A549 (cell line): ENCODE measurements at regions not wholly inside any gene's neighbourhood (a gene's known extent, or its start where the extent isn't known, plus 50 kb on each side); places are given as distances from the start of the nearest gene placed in this dataset.

ENCODE experiments used
- ATAC-seq, 2 experiments: fragments of 200-7000 bp in 1 of 2; fragments of >200 bp in 1 of 2; cut with Nextera tagmentation in 1 of 2; cut with Tn5 transposase in 1 of 2; 3 replicates each; pipeline versions ENCODE4 v1.8.0 to v1.9.1; 2018 to 2020; ENCODE audit warnings: mild to moderate bottlenecking in 1 of 2, moderate library complexity in 1 of 2
- CTCF ChIA-PET: fragments of 300-600 bp; sonication (Branson Sonifier 250); formaldehyde crosslinking; extraction: SDS; loops from one replicate; lab custom pipeline; 2021; ENCODE audit warnings: antibody characterized with exemption, inconsistent platforms; lab: Yijun Ruan, JAX
- POLR2A ChIA-PET: fragments of 350-600 bp; formaldehyde crosslinking; extraction: SDS; loops from one replicate; lab custom pipeline; 2021; ENCODE audit warnings: antibody characterized with exemption, inconsistent platforms; lab: Yijun Ruan, JAX
- DNase-seq, 2 experiments: peaks; one replicate each; pipeline versions ENCODE4 v3.0.0 to v3.0.0-alpha.2; 2011 to 2016; ENCODE audit warnings: low read depth in 1 of 2, low spot score in 1 of 2
- FAIRE-seq: peaks from 2 replicates; lab custom pipeline; 2011; peaks lifted over from hg19 to GRCh38; lab: Jason Lieb, UNC
- H3K27ac ChIP-seq, 2 experiments: fragments of >200 bp; sonication (Bioruptor Twin); formaldehyde crosslinking; 3 replicates each; pipeline ENCODE4 v1.5.1; 2016 to 2017
- H3K4me1 ChIP-seq: fragments of >200 bp; sonication (Bioruptor Twin); formaldehyde crosslinking; 3 replicates; pipeline ENCODE4 v1.6.1; 2016
- H3K4me2 ChIP-seq: fragments of >200 bp; sonication (Bioruptor Twin); formaldehyde crosslinking; 3 replicates; pipeline ENCODE4 v1.6.1; 2016
- H3K4me3 ChIP-seq: fragments of >200 bp; sonication (Bioruptor Twin); formaldehyde crosslinking; 3 replicates; pipeline ENCODE4 v1.5.1; 2016
- H3K9me3 ChIP-seq: fragments of >200 bp; sonication (Bioruptor Twin); formaldehyde crosslinking; 3 replicates; pipeline ENCODE4 v1.6.1; 2016
- BHLHE40 ChIP-seq: IDR thresholded peaks from 2 replicates; pipeline ENCODE4 v1.6.1; 2012; ENCODE audit warnings: low read depth, low read length, inconsistent platforms
- CEBPB ChIP-seq, 2 experiments: fragments of >200 bp in 1 of 2; sonication (Bioruptor Twin) in 1 of 2; formaldehyde crosslinking in 1 of 2; IDR thresholded peaks; 2 replicates each; pipeline ENCODE4 v1.6.1; 2012 to 2016
- CHD4 ChIP-seq: fragments of 200-600 bp; sonication (generic); IDR thresholded peaks from 2 replicates; pipeline ENCODE4 v1.6.1; 2016; ENCODE audit warnings: antibody characterized with exemption, mild to moderate bottlenecking, borderline replicate concordance
- EHF ChIP-seq: fragments of 250-450 bp; sonication (Bioruptor Pico); IDR thresholded peaks from 2 replicates; pipeline ENCODE4 v1.5.0; 2020; ENCODE audit warnings: mild to moderate bottlenecking
- EP300 ChIP-seq, 2 experiments: fragments of >200 bp; sonication (Bioruptor Twin); formaldehyde crosslinking; IDR thresholded peaks; 2 replicates in 1 of 2; 3 replicates in 1 of 2; pipeline ENCODE4 v1.6.1; 2016 to 2017
- ESRRA ChIP-seq: fragments of 150-350 bp; IDR thresholded peaks from 2 replicates; pipeline ENCODE4 v1.6.1; 2014; ENCODE audit warnings: mild to moderate bottlenecking, low read length, borderline replicate concordance
- FOSB ChIP-seq: fragments of 250-450 bp; sonication (Bioruptor Pico); IDR thresholded peaks from 2 replicates; pipeline ENCODE4 v1.5.0; 2020; ENCODE audit warnings: mild to moderate bottlenecking, moderate library complexity
- HDAC2 ChIP-seq: fragments of 200-600 bp; sonication (generic); IDR thresholded peaks from 2 replicates; pipeline ENCODE4 v1.6.1; 2016
- HOXB13 ChIP-seq: fragments of 250-450 bp; sonication (Bioruptor Pico); IDR thresholded peaks from 2 replicates; pipeline ENCODE4 v1.5.0; 2020; ENCODE audit warnings: low read depth, mild to moderate bottlenecking, moderate library complexity
- MAZ ChIP-seq: fragments of 150-350 bp; IDR thresholded peaks from 2 replicates; pipeline ENCODE4 v1.6.1; 2014; ENCODE audit warnings: antibody characterized with exemption, low read depth, low read length, borderline replicate concordance
- MYC ChIP-seq: IDR thresholded peaks from 2 replicates; pipeline ENCODE4 v1.6.1; 2012; ENCODE audit warnings: mild to moderate bottlenecking, inconsistent platforms, low read length, improper control_type of control experiment, borderline replicate concordance
- NPAS2 ChIP-seq: fragments of 250-450 bp; sonication (Bioruptor Pico); IDR thresholded peaks from 2 replicates; pipeline ENCODE4 v1.8.0; 2022; ENCODE audit warnings: mild to moderate bottlenecking, moderate library complexity, borderline replicate concordance
- RAD21 ChIP-seq, 2 experiments: fragments of >200 bp in 1 of 2; sonication (Bioruptor Twin) in 1 of 2; formaldehyde crosslinking in 1 of 2; IDR thresholded peaks in 1 of 2; conservative IDR thresholded peaks in 1 of 2; 2 replicates in 1 of 2; 3 replicates in 1 of 2; pipeline ENCODE4 v1.6.1; 2012 to 2018; ENCODE audit warnings: inconsistent platforms in 1 of 2
- SREBF2 ChIP-seq: fragments of 450-650 bp; IDR thresholded peaks from 2 replicates; pipeline ENCODE4 v1.6.1; 2014; ENCODE audit warnings: mild to moderate bottlenecking, moderate library complexity
- ZC3H11A ChIP-seq: fragments of 450-650 bp; IDR thresholded peaks from 2 replicates; pipeline ENCODE4 v1.6.1; 2014; ENCODE audit warnings: antibody characterized with exemption, mild to moderate bottlenecking
- ZNF302 ChIP-seq: fragments of 250-450 bp; sonication (Bioruptor Pico); IDR thresholded peaks from 2 replicates; pipeline ENCODE4 v1.9.0; 2021; ENCODE audit warnings: inconsistent platforms, mild to moderate bottlenecking, moderate library complexity
- WGBS: methylation state at CpG from one replicate; pipeline ENCODE4 v1.1.6; 2017; ENCODE audit errors: missing lambda C conversion rate; 5-methylcytosine and 5-hydroxymethylcytosine counted together
- TF ChIP-seq, protein P1 (sequence below): fragments of 200-600 bp; sonication (generic); IDR thresholded peaks from 2 replicates; pipeline ENCODE4 v1.6.1; 2016; ENCODE audit warnings: antibody characterized with exemption, mild to moderate bottlenecking, moderate library complexity
- TF ChIP-seq, protein P2 (sequence below): IDR thresholded peaks from 2 replicates; pipeline ENCODE4 v1.6.1; 2012
- TF ChIP-seq, protein P3 (sequence below): fragments of 150-350 bp; IDR thresholded peaks from 2 replicates; pipeline ENCODE4 v1.6.1; 2014; ENCODE audit warnings: low read depth, mild to moderate bottlenecking, low read length
- TF ChIP-seq, protein P4 (sequence below): fragments of 250-450 bp; sonication (Bioruptor Pico); IDR thresholded peaks from 2 replicates; pipeline ENCODE4 v1.5.0; 2021; ENCODE audit warnings: mild to moderate bottlenecking, moderate library complexity, borderline replicate concordance
- TF ChIP-seq, protein P5 (sequence below): fragments of 250-450 bp; sonication (Bioruptor Pico); IDR thresholded peaks from 2 replicates; pipeline ENCODE4 v1.5.0; 2020; ENCODE audit warnings: low read depth, mild to moderate bottlenecking, moderate library complexity

DNA sequence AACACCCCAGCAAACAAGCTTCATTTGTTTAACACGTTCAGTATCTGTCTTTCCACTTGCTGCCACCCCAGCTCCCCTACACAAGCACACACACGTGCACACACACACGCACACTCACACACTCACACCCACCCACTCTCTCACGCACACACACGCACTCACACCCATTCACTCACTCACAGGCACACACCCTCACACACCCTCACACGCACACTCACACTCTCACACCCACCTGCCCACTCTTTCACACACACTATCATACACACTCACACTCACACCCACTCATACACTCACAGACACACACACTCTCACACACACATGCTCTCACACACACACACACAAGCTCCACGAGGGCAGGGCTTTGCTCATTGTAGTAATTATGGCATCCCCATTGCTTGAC, 378.8 kb upstream of the SULF2 start:
- no peak for FAIRE-seq
- 54% methylated on average over 7 of the region's 7 CpGs for WGBS
- H3K4me2 ChIP-seq, result no peak overlapping the region

DNA sequence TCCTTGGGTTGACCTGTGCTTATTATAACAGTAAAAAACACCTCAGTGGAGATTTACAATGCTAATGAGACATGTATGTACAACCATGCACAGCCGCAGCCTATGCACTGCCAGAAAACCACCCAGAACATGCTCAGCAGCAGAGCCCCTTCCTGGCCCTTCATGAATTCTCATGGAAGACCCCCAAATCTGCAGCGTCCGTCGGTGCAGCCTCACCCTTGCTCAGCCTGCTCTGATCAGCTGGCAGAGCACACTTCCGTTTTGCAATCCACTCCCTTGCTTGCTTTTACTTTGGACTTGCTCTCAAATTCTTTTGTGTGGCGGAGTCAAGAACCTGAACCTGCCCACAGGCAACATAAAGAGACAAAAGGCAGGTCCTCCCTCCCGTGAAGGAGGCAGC, 378.2 kb upstream of the SULF2 start:
- ATAC-seq, result no peak

More for the DNA sequence above, 378.8 kb upstream of the SULF2 start:
- Histone ChIP-seq H3K4me3 (no peak overlapping the region), H3K4me1 (no peaks in the 10 kb centered on the region; the same call in 2 of the 3 replicates), H3K9me3 (no peaks in the 10 kb centered on the region), H3K27ac (no peak overlapping the region)
- TF ChIP-seq EP300 (IDR thresholded peaks at IDR 0.05) (no peak), NPAS2 (CRISPR knock-in tag) (no peak), HOXB13 (CRISPR knock-in tag) (no peak)
- TF ChIP-seq, protein P1, sequence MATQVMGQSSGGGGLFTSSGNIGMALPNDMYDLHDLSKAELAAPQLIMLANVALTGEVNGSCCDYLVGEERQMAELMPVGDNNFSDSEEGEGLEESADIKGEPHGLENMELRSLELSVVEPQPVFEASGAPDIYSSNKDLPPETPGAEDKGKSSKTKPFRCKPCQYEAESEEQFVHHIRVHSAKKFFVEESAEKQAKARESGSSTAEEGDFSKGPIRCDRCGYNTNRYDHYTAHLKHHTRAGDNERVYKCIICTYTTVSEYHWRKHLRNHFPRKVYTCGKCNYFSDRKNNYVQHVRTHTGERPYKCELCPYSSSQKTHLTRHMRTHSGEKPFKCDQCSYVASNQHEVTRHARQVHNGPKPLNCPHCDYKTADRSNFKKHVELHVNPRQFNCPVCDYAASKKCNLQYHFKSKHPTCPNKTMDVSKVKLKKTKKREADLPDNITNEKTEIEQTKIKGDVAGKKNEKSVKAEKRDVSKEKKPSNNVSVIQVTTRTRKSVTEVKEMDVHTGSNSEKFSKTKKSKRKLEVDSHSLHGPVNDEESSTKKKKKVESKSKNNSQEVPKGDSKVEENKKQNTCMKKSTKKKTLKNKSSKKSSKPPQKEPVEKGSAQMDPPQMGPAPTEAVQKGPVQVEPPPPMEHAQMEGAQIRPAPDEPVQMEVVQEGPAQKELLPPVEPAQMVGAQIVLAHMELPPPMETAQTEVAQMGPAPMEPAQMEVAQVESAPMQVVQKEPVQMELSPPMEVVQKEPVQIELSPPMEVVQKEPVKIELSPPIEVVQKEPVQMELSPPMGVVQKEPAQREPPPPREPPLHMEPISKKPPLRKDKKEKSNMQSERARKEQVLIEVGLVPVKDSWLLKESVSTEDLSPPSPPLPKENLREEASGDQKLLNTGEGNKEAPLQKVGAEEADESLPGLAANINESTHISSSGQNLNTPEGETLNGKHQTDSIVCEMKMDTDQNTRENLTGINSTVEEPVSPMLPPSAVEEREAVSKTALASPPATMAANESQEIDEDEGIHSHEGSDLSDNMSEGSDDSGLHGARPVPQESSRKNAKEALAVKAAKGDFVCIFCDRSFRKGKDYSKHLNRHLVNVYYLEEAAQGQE, result no peak
- POLR2A ChIA-PET, result no interaction called here
- CTCF ChIA-PET, result no interaction called here
- ATAC-seq (no peak), DNase-seq (no peak)

DNA sequence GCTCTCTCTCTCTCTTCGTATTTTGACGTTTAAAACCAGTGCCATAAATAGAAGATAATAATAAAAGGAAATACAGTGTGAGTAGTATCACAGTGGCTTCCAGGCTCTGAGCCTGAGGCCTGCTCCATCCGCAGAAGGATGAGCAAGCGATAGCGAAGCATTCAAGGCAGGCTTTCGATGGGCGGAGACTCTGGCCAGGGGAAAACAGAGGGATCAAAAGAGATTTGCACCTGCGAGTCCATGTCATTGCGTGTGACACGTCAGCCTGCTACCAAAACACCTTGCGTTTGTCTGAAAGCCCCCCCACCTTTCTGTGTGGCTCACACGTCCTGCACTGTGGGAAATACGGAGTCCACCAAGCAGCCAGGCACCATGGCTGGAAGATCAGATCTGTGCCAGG, 377.3 kb upstream of the SULF2 start:
- Histone ChIP-seq H3K27ac (no peak overlapping the region), H3K9me3 (no peaks in the 10 kb centered on the region), H3K4me1 (no peaks in the 10 kb centered on the region; the same call in 2 of the 3 replicates), H3K4me3 (no peak overlapping the region)
- no peak for FAIRE-seq
- CTCF ChIA-PET, result interaction anchor here (1.7 kb wide), 1 partner anchor 10 kb away, joined by 4 read pairs; no protein-coding TSS in a partner anchor
- WGBS, result 73% methylated on average over 13 of the region's 13 CpGs
- POLR2A ChIA-PET, result no interaction called here
- TF ChIP-seq BHLHE40 (no peak), FOSB (no peak), CHD4 (no peak), HDAC2 (no peak), RAD21 (conservative IDR thresholded peaks at IDR 0.05 in 1 of 2, IDR thresholded peaks at IDR 0.05 in 1 of 2) (no peak), ZNF302 (CRISPR knock-in tag) (no peak), MAZ (no peak), SREBF2 (no peak), ZC3H11A (no peak), HOXB13 (CRISPR knock-in tag) (no peak), CEBPB (IDR thresholded peaks at IDR 0.05) (no peak), EHF (CRISPR knock-in tag) (no peak), ESRRA (no peak)
- TF ChIP-seq, protein P2, sequence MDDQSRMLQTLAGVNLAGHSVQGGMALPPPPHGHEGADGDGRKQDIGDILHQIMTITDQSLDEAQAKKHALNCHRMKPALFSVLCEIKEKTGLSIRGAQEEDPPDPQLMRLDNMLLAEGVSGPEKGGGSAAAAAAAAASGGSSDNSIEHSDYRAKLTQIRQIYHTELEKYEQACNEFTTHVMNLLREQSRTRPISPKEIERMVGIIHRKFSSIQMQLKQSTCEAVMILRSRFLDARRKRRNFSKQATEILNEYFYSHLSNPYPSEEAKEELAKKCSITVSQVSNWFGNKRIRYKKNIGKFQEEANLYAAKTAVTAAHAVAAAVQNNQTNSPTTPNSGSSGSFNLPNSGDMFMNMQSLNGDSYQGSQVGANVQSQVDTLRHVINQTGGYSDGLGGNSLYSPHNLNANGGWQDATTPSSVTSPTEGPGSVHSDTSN, result no peak
- TF ChIP-seq, protein P3, sequence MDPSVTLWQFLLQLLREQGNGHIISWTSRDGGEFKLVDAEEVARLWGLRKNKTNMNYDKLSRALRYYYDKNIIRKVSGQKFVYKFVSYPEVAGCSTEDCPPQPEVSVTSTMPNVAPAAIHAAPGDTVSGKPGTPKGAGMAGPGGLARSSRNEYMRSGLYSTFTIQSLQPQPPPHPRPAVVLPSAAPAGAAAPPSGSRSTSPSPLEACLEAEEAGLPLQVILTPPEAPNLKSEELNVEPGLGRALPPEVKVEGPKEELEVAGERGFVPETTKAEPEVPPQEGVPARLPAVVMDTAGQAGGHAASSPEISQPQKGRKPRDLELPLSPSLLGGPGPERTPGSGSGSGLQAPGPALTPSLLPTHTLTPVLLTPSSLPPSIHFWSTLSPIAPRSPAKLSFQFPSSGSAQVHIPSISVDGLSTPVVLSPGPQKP, result no peak
- TF ChIP-seq, protein P4, sequence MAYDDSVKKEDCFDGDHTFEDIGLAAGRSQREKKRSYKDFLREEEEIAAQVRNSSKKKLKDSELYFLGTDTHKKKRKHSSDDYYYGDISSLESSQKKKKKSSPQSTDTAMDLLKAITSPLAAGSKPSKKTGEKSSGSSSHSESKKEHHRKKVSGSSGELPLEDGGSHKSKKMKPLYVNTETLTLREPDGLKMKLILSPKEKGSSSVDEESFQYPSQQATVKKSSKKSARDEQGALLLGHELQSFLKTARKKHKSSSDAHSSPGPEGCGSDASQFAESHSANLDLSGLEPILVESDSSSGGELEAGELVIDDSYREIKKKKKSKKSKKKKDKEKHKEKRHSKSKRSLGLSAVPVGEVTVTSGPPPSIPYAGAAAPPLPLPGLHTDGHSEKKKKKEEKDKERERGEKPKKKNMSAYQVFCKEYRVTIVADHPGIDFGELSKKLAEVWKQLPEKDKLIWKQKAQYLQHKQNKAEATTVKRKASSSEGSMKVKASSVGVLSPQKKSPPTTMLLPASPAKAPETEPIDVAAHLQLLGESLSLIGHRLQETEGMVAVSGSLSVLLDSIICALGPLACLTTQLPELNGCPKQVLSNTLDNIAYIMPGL (CRISPR knock-in tag), result no peak
- TF ChIP-seq, all 56 proteins: peak for 0
- DNase-seq (no peak), ATAC-seq (no peak)
- no peak overlapping the region for H3K4me2 ChIP-seq

More for the DNA sequence above, 378.2 kb upstream of the SULF2 start:
- H3K27ac ChIP-seq, result no peak overlapping the region
- ChIA-PET POLR2A (no interaction called here), CTCF (no interaction called here)
- FAIRE-seq, result no peak
- H3K4me1 ChIP-seq, result no peaks in the 10 kb centered on the region; the same call in 2 of the 3 replicates
- no peak for DNase-seq
- no peak overlapping the region for H3K4me2 ChIP-seq
- H3K4me3 ChIP-seq, result no peak overlapping the region
- H3K9me3 ChIP-seq, result no peaks in the 10 kb centered on the region
- 23% methylated on average over 7 of the region's 7 CpGs for WGBS
- no peak for TF ChIP-seq CEBPB (IDR thresholded peaks at IDR 0.05)
- TF ChIP-seq, protein P5, sequence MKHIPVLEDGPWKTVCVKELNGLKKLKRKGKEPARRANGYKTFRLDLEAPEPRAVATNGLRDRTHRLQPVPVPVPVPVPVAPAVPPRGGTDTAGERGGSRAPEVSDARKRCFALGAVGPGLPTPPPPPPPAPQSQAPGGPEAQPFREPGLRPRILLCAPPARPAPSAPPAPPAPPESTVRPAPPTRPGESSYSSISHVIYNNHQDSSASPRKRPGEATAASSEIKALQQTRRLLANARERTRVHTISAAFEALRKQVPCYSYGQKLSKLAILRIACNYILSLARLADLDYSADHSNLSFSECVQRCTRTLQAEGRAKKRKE (CRISPR knock-in tag), result no peak
- TF ChIP-seq MYC, result no peak
